ENCODE measurements at regions not wholly inside any gene's neighbourhood (a gene's known extent, or its start where the extent isn't known, plus 50 kb on each side); places are given as distances from the start of the nearest gene placed in this dataset.

DNA sequence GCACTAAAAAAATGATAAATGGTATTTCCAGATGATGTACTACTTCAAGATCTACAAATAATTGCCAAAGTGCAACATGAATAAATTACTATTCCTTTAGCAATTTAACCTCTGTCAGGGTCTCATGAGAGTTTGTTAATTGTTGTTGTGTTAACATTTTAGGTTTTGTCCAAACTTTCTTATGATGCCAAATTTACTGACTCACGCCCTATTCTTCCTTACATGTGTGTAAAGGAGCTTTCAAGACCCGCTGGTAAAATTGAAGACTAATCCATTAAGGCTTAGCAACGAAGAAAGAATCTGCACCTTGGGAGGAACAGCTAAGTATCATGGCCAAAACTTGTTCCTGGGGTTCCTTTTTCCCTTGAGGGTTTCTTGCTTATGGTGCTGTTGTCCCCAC lies 252.7 kb upstream of the JADE1 start:
- no peak for TF ChIP-seq POLR2AphosphoS5 (IDR thresholded peaks at IDR 0.05; ENCODE audit: borderline replicate concordance, low read depth, low read length)
- no peak for TF ChIP-seq EZH2 (IDR thresholded peaks at IDR 0.05)
